GM19467 (cell line): ENCODE measurements at regions not wholly inside any gene's neighbourhood (a gene's known extent, or its start where the extent isn't known, plus 50 kb on each side); places are given as distances from the start of the nearest gene placed in this dataset.

Experiments
- ATAC-seq: cut with Tn5 transposase; IDR thresholded peaks from one replicate; pipeline ENCODE4 v1.9.1; 2021; ENCODE audit warnings: mild to moderate bottlenecking, moderate library complexity; ENCODE audit not compliant: unreplicated experiment

- ATAC-seq: no peak
These were observed 119.4 kb downstream of the FAT4 start for GRCh38 chr4:125434136-125434535.

- no peak for ATAC-seq
These were observed 126.1 kb downstream of the FAT4 start for GRCh38 chr4:125440814-125441213.

- no peak for ATAC-seq
These were observed 129.4 kb downstream of the FAT4 start for GRCh38 chr4:125444166-125444565.

DNA sequence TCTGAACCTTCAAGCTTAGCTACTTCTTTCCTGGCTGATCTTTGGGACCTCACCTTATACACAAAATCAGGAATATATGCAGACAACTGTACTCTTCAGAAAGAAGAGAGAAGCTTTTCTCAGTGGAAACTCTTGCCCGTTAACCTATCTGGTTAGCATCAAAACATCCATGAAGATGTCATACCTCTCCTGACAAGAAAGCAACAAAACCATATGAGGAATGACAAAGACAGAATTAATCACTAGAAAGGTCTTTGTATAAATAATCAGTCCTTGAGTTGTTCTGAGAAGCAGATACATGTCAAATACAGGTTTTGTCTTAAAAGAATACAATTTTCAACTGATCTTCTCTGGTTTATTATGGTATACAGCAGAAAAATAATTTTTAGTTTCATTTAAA is 130.8 kb downstream of the FAT4 start:
- ATAC-seq: no peak

DNA sequence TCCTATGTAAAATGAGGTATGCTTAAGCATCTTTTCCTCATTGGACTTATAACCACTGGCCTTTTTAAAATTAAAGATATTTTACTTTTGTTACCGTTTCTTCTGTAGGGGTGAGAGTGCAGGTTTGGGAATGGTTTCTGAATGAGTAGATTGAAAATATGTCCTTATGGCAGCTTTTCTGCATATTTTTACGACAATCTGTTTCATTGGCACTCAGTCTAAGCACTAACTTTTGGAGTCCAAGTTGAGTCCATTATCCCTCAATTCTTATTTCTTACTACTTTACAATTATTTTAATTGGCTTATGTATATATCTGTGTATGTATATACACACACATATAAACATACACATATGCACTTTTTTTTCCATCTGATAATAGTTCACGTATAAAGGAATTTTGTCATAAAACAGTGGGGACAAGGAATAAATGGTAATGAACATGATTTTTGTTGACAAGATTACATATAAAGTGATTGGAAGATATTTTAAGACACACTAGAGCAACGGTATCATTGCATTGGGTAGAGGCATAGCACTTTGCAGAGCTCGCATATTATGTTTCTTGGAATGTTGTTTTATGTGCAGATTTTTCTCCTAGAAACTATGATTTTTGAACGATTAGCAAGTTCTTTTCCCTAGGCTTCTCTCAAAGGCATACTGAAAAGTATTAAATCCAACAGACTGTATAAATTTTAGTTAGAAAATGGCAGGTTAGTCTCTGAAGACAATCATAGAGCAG is 133.0 kb downstream of the FAT4 start:
- no peak for ATAC-seq

GRCh38 chr4:125456075-125456474 is 141.3 kb downstream of the FAT4 start:
- ATAC-seq: no peak

DNA sequence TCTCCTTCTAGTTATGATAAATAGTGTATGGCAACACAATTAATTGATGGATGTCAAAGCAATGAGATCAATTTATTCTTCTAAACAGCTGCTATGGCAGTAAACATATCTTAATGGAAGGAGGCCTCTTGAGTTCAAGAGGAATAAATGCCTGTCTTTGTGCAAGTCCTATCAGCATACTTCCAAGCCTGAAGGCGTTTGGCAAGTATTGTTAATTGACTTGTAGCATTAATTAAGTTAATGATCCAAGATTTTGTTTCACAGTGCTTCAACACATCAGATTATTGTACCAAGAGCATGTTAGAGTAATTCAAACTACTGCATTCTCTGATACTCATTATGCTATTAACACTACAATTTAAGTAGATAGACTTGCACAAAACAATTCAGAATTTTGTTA is 144.8 kb downstream of the FAT4 start:
- no peak for ATAC-seq

- ATAC-seq: no peak
These were observed 147.1 kb downstream of the FAT4 start for GRCh38 chr4:125461676-125462363.

DNA sequence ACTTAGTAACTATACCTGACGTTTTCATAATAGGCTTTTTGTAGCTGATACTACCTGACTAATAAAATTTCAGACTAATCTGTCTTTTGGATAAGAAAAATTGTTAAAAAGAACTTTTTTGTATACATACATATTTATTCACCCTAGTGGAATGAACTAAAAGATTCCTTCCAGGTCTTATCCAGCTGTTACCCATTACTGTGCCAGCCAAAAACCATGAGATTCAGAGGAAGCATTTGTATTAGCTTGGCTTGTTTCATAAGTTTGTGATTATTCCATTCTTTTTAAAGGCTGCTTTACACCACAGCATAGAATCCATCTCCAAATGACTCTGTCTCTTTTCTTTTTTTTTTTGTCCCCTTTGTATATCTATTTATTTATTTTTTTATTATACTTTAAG is 149.4 kb downstream of the FAT4 start:
- ATAC-seq: no peak

DNA sequence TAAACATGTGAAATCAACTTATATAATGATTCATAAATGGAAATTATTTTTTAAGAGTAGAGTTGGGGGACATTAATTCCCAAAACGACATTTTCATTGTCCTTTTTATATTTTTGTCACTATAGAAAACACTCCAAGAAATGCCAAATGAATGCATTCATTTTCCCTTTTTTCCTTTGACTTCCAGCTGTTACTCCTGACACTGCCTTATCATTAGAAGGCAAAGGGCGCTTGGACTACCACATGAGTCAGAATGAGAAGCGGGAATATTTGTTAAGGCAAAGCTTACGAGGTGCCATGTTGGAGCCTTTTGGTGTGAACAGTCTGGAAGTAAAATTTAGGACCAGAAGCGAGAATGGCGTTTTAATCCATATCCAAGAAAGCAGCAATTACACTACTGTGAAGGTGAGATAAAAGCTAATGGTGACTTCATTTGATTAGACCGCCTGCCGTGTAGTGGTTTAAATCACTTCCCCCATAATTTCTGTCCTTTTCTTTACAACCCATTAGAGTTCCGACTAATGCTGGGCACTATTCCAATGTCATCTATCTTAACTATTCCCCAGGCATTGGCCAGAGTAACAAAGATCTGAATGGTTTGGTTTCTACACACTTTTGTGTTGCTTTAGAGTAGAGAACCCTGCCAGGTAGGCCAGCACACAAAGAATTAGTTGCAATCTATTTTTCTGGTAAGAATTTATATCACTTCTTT is 166.7 kb downstream of the FAT4 start:
- no peak for ATAC-seq

- no peak for ATAC-seq
These were observed 168.1 kb downstream of the FAT4 start for GRCh38 chr4:125482822-125483221.

DNA sequence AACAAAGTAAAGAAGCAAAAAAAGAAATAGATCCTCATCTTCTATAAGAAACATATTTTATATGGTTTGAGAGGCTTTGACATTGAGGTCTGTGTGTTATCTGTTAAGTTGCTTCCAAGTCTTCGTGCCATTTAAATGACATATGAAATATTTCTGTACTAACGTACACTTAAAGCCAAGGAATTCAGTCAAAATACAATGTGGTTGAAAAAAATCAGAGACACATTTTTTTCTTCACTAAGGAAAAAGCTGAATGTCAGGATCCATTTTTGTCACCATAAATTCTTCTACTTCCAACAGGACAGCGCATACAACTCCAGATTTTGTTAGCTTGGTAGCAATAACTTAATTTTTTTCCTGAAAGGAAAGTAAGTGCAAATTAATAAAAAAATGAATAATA is 168.5 kb downstream of the FAT4 start:
- ATAC-seq: no peak

- no peak for ATAC-seq
These were observed 170.2 kb downstream of the FAT4 start for GRCh38 chr4:125484912-125485311.

- no peak for ATAC-seq
These were observed 171.6 kb downstream of the FAT4 start for GRCh38 chr4:125486351-125486750.

- no peak for ATAC-seq
These were observed 175.4 kb downstream of the FAT4 start for GRCh38 chr4:125489952-125490690.

GRCh38 chr4:125492957-125493356 is 178.2 kb downstream of the FAT4 start:
- no peak for ATAC-seq

DNA sequence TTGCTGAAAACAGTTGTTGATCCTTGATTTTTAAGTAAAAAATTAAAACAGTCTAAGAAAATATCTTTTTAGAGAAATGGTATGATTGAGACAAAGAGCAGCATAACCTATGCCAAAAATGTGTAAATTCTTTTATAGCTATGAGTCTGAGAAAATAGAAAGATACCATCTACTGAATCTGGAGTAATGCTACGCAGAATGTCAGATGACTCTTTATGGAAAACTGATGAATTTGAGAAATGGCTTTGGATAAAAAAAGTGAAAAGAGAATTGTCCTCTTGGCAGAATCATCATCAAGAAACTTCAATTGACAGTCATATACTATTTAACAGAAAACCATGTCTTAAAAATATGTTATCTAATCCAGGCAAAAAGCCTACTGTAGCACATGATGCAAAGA is 183.1 kb downstream of the FAT4 start:
- ATAC-seq: no peak

- ATAC-seq: no peak
These were observed 184.2 kb downstream of the FAT4 start for GRCh38 chr4:125498981-125499380.

GRCh38 chr4:125501090-125501489 is 186.3 kb downstream of the FAT4 start:
- ATAC-seq: no peak

GRCh38 chr4:125501568-125501967 is 186.8 kb downstream of the FAT4 start:
- no peak for ATAC-seq

- no peak for ATAC-seq
These were observed 190.9 kb downstream of the FAT4 start for GRCh38 chr4:125505621-125506020.
